HG03139 (cell line): ENCODE measurements at regions not wholly inside any gene's neighbourhood (a gene's known extent, or its start where the extent isn't known, plus 50 kb on each side); places are given as distances from the start of the nearest gene placed in this dataset.

ENCODE experiments used
- ATAC-seq: cut with Tn5 transposase; IDR thresholded peaks from one replicate; pipeline ENCODE4 v1.9.1; 2021; ENCODE audit not compliant: unreplicated experiment

GRCh38 chr12:126858560-126858959 is 1408.4 kb upstream of the TMEM132C start:
- ATAC-seq, result no peak

GRCh38 chr12:126860210-126860609 is 1406.8 kb upstream of the TMEM132C start:
- no peak for ATAC-seq

- no peak for ATAC-seq
These were observed 1404.5 kb upstream of the TMEM132C start for GRCh38 chr12:126862500-126862899.

- ATAC-seq, result no peak
These were observed 1397.3 kb upstream of the TMEM132C start for GRCh38 chr12:126869644-126870043.

- no peak for ATAC-seq
These were observed 1393.3 kb upstream of the TMEM132C start for GRCh38 chr12:126873701-126874100.

- ATAC-seq, result peak; percentile 80
These were observed 1392.4 kb upstream of the TMEM132C start for GRCh38 chr12:126874427-126875026.

GRCh38 chr12:126879842-126880241 is 1387.1 kb upstream of the TMEM132C start:
- no peak for ATAC-seq

GRCh38 chr12:126883697-126884096 is 1383.3 kb upstream of the TMEM132C start:
- ATAC-seq, result no peak

- ATAC-seq, result no peak
These were observed 1377.5 kb upstream of the TMEM132C start for GRCh38 chr12:126889501-126889900.

- no peak for ATAC-seq
These were observed 1376.9 kb upstream of the TMEM132C start for GRCh38 chr12:126890097-126890496.

GRCh38 chr12:126891789-126892188 is 1375.2 kb upstream of the TMEM132C start:
- no peak for ATAC-seq

GRCh38 chr12:126895951-126896913 is 1370.7 kb upstream of the TMEM132C start:
- no peak for ATAC-seq

- no peak for ATAC-seq
These were observed 1369.9 kb upstream of the TMEM132C start for GRCh38 chr12:126897102-126897501.

- ATAC-seq, result no peak
These were observed 1369.2 kb upstream of the TMEM132C start for GRCh38 chr12:126897778-126898177.

- ATAC-seq, result no peak
These were observed 1368.4 kb upstream of the TMEM132C start for GRCh38 chr12:126898562-126898961.

GRCh38 chr12:126899926-126900792 is 1366.8 kb upstream of the TMEM132C start:
- no peak for ATAC-seq

GRCh38 chr12:126903027-126903876 is 1363.7 kb upstream of the TMEM132C start:
- no peak for ATAC-seq

- no peak for ATAC-seq
These were observed 1361.2 kb upstream of the TMEM132C start for GRCh38 chr12:126905752-126906151.

GRCh38 chr12:126907900-126908764 is 1358.8 kb upstream of the TMEM132C start:
- ATAC-seq, result no peak
